ENCODE measurements at regions not wholly inside any gene's neighbourhood (a gene's known extent, or its start where the extent isn't known, plus 50 kb on each side); places are given as distances from the start of the nearest gene placed in this dataset.

- no peak overlapping the region for H3K4me3 ChIP-seq (replicated peaks in 1 of 2; ENCODE audit: low read depth in 1 of 2, low read length in 2 of 2)
- no peak for ATAC-seq
- no peaks in the 10 kb centered on the region for H4K20me1 ChIP-seq (ENCODE audit: insufficient read depth)
- no peaks in the 10 kb centered on the region for H3K9me2 ChIP-seq (ENCODE audit: insufficient read depth)
- ChIA-PET CTCF (no interaction called here), POLR2A (no interaction called here), RAD21 (ENCODE audit: low non-redundant PET in 1 of 2, low total read pairs in 2 of 2, uncharacterized antibody in 2 of 2, unreplicated experiment in 2 of 2) (no interaction called here)
- H2AFZ ChIP-seq (ENCODE audit: low read depth, low read length, poor library complexity, severe bottlenecking) = no peak overlapping the region
- H3K9ac ChIP-seq (ENCODE audit: low read length) = no peak overlapping the region
- H3K79me2 ChIP-seq (ENCODE audit: insufficient read depth, low read length) = no peaks in the 10 kb centered on the region
- no peaks in the 10 kb centered on the region for H3K36me3 ChIP-seq (ENCODE audit: control insufficient read depth in 1 of 2, insufficient read depth in 2 of 2, low read length in 2 of 2)
- H3K27me3 ChIP-seq (ENCODE audit: insufficient read depth, low read length) = peaks cover 7% of the 10 kb centered on the region; the same call in 1 of the 2 replicates
- H3K27ac ChIP-seq (ENCODE audit: low read depth, low read length) = no peak overlapping the region
- no peak for TF ChIP-seq ZBTB33 (IDR thresholded peaks at IDR 0.05; ENCODE audit: extremely low read depth, insufficient replicate concordance, low read length)
- DNase-seq (ENCODE audit: low read depth, low spot score) = no peak
- no peak overlapping the region for H3K4me2 ChIP-seq (ENCODE audit: low read length)
- intact Hi-C loops (cut with micrococcal nuclease) = no loop called here
- BruUV-seq (replicated peaks) = no TSS peak
- no peaks in the 10 kb centered on the region for H3K4me1 ChIP-seq (ENCODE audit: control insufficient read depth in 1 of 2, insufficient read depth in 2 of 2, low read length in 2 of 2)
- H3K9me3 ChIP-seq (ENCODE audit: control insufficient read depth in 1 of 2, insufficient read depth in 1 of 2, low read depth in 1 of 2, low read length in 2 of 2) = no peaks in the 10 kb centered on the region
These were observed 862.5 kb upstream of the ID2 start for GRCh38 chr2:7819316-7819715.

- H3K9me3 ChIP-seq (ENCODE audit: control insufficient read depth in 1 of 2, insufficient read depth in 1 of 2, low read depth in 1 of 2, low read length in 2 of 2) = no peaks in the 10 kb centered on the region
- POLR2A ChIA-PET = no interaction called here
- H4K20me1 ChIP-seq (ENCODE audit: insufficient read depth) = no peaks in the 10 kb centered on the region
- RAD21 ChIA-PET (ENCODE audit: low non-redundant PET in 1 of 2, low total read pairs in 2 of 2, uncharacterized antibody in 2 of 2, unreplicated experiment in 2 of 2) = no interaction called here
- no peak overlapping the region for H3K4me2 ChIP-seq (ENCODE audit: low read length)
- H3K79me2 ChIP-seq (ENCODE audit: insufficient read depth, low read length) = no peaks in the 10 kb centered on the region
- peaks cover 7% of the 10 kb centered on the region; the same call in 1 of the 2 replicates for H3K27me3 ChIP-seq (ENCODE audit: insufficient read depth, low read length)
- H3K4me3 ChIP-seq (replicated peaks in 1 of 2; ENCODE audit: low read depth in 1 of 2, low read length in 2 of 2) = no peak overlapping the region
- H3K9me2 ChIP-seq (ENCODE audit: insufficient read depth) = no peaks in the 10 kb centered on the region
- ATAC-seq = no peak
- intact Hi-C loops (cut with micrococcal nuclease) = no loop called here
- no TSS peak for BruUV-seq (replicated peaks)
- CTCF ChIA-PET = no interaction called here
- no peak overlapping the region for H3K27ac ChIP-seq (ENCODE audit: low read depth, low read length)
- DNase-seq (ENCODE audit: low read depth, low spot score) = no peak
- no peaks in the 10 kb centered on the region for H3K4me1 ChIP-seq (ENCODE audit: control insufficient read depth in 1 of 2, insufficient read depth in 2 of 2, low read length in 2 of 2)
- H3K9ac ChIP-seq (ENCODE audit: low read length) = no peak overlapping the region
- no peak overlapping the region for H2AFZ ChIP-seq (ENCODE audit: low read depth, low read length, poor library complexity, severe bottlenecking)
- no peaks in the 10 kb centered on the region for H3K36me3 ChIP-seq (ENCODE audit: control insufficient read depth in 1 of 2, insufficient read depth in 2 of 2, low read length in 2 of 2)
- TF ChIP-seq EGR1 (IDR thresholded peaks at IDR 0.05; ENCODE audit: low read depth) (no peak), ZBTB33 (IDR thresholded peaks at IDR 0.05; ENCODE audit: extremely low read depth, insufficient replicate concordance, low read length) (no peak), ZNF274 (IDR thresholded peaks at IDR 0.05; ENCODE audit: low read depth, low read length) (no peak), EZH2phosphoT487 (IDR thresholded peaks at IDR 0.05; ENCODE audit: borderline replicate concordance) (no peak), ELF1 (IDR thresholded peaks at IDR 0.05; ENCODE audit: borderline replicate concordance, low read depth) (no peak), MAX (IDR thresholded peaks at IDR 0.05) (no peak), REST (IDR thresholded peaks at IDR 0.05; ENCODE audit: low read depth) (no peak), ATF3 (IDR thresholded peaks at IDR 0.05) (no peak), SRF (IDR thresholded peaks at IDR 0.05; ENCODE audit: low read depth) (no peak), CEBPB (IDR thresholded peaks at IDR 0.05; ENCODE audit: low read depth) (no peak), SIN3A (IDR thresholded peaks at IDR 0.05; ENCODE audit: low read depth) (no peak), JUND (IDR thresholded peaks at IDR 0.05) (no peak), POLR2AphosphoS5 (IDR thresholded peaks at IDR 0.05; ENCODE audit: low read depth, low read length) (no peak)
These were observed 862.0 kb upstream of the ID2 start for GRCh38 chr2:7819850-7820249.
